GM23248 (cell line): ENCODE measurements at regions not wholly inside any gene's neighbourhood (a gene's known extent, or its start where the extent isn't known, plus 50 kb on each side); places are given as distances from the start of the nearest gene placed in this dataset.
A peak's percentile ranks its signal among the peaks of the same experiment; 100 is the strongest.
"Not testable (repeated sequence)": the region's sequence is repeated elsewhere in the genome, so short reads cannot be mapped to it uniquely, and the experiment has no call there.

ENCODE experiments used
- DNase-seq: peaks from one replicate; pipeline ENCODE4 v3.0.0-alpha.2; 2015
- H2AFZ ChIP-seq: fragments of 200-600 bp; sonication (generic); 2 replicates; pipeline ENCODE4 v1.6.1; 2016; ENCODE audit warnings: antibody characterized with exemption
- H3F3A ChIP-seq: fragments of 200-600 bp; sonication (generic); 2 replicates; pipeline ENCODE4 v1.6.1; 2016; ENCODE audit warnings: mild to moderate bottlenecking, antibody characterized with exemption, mixed run types; ENCODE audit not compliant: insufficient read depth
- H3K27ac ChIP-seq: fragments of 200-600 bp; sonication (generic); 2 replicates; pipeline ENCODE4 v1.5.1; 2016; ENCODE audit warnings: mild to moderate bottlenecking
- H3K27me3 ChIP-seq: fragments of 200-600 bp; sonication (generic); replicated peaks from 2 replicates; pipeline ENCODE4 v1.6.1; 2016; ENCODE audit warnings: mild to moderate bottlenecking; ENCODE audit not compliant: insufficient read depth
- H3K36me3 ChIP-seq: fragments of 200-600 bp; sonication (generic); 2 replicates; pipeline ENCODE4 v1.6.1; 2016; ENCODE audit warnings: low read depth, mild to moderate bottlenecking
- H3K4me1 ChIP-seq: fragments of 200-600 bp; sonication (generic); 2 replicates; pipeline ENCODE4 v1.6.1; 2016; ENCODE audit warnings: mild to moderate bottlenecking; ENCODE audit not compliant: insufficient read depth
- H3K4me2 ChIP-seq: fragments of 200-600 bp; sonication (generic); one replicate; pipeline ENCODE4 v1.6.1; 2016; ENCODE audit warnings: mild to moderate bottlenecking; ENCODE audit not compliant: unreplicated experiment
- H3K4me3 ChIP-seq: fragments of 200-600 bp; sonication (generic); 2 replicates; pipeline ENCODE4 v1.5.1; 2016; ENCODE audit warnings: mild to moderate bottlenecking
- H3K79me2 ChIP-seq: fragments of 200-600 bp; sonication (generic); 2 replicates; pipeline ENCODE4 v1.6.1; 2016; ENCODE audit warnings: mild to moderate bottlenecking; ENCODE audit not compliant: insufficient read depth
- H3K9ac ChIP-seq: fragments of 200-600 bp; sonication (generic); 2 replicates; pipeline ENCODE4 v1.6.1; 2016; ENCODE audit warnings: mild to moderate bottlenecking
- H3K9me2 ChIP-seq: fragments of 200-600 bp; sonication (generic); 2 replicates; pipeline ENCODE4 v1.6.1; 2016; ENCODE audit warnings: mixed run types, mild to moderate bottlenecking, moderate library complexity; ENCODE audit not compliant: insufficient read depth
- H3K9me3 ChIP-seq: fragments of 200-600 bp; sonication (generic); one replicate; pipeline ENCODE4 v1.6.1; 2017; ENCODE audit warnings: low read depth
- H4K20me1 ChIP-seq: fragments of 200-600 bp; sonication (generic); 2 replicates; pipeline ENCODE4 v1.6.0; 2016; ENCODE audit not compliant: insufficient read depth
- EZH2 ChIP-seq: fragments of 200-600 bp; sonication (generic); IDR thresholded peaks from 2 replicates; pipeline ENCODE4 v1.6.1; 2018; ENCODE audit warnings: antibody characterized with exemption, mild to moderate bottlenecking; ENCODE audit not compliant: insufficient read depth, poor library complexity, severe bottlenecking
- EZH2phosphoT487 ChIP-seq: fragments of 200-600 bp; sonication (generic); IDR thresholded peaks from 2 replicates; pipeline ENCODE4 v1.6.1; 2018; ENCODE audit warnings: antibody characterized with exemption, moderate library complexity, mild to moderate bottlenecking, low read depth; ENCODE audit not compliant: insufficient read depth
- WGBS, 2 experiments: methylation state at CpG; one replicate each; pipeline ENCODE4 v1.1.6; 2015 to 2017; ENCODE audit warnings: low lambda C conversion rate in 2 of 2, low coverage in 1 of 2; ENCODE audit errors: missing lambda C conversion rate in 2 of 2; 5-methylcytosine and 5-hydroxymethylcytosine counted together
- in situ Hi-C: fragments of 300-500 bp; cut with MboI; formaldehyde crosslinking; loops from 2 replicates; pipeline ENCODE4 v1.15.0; 2020

DNA sequence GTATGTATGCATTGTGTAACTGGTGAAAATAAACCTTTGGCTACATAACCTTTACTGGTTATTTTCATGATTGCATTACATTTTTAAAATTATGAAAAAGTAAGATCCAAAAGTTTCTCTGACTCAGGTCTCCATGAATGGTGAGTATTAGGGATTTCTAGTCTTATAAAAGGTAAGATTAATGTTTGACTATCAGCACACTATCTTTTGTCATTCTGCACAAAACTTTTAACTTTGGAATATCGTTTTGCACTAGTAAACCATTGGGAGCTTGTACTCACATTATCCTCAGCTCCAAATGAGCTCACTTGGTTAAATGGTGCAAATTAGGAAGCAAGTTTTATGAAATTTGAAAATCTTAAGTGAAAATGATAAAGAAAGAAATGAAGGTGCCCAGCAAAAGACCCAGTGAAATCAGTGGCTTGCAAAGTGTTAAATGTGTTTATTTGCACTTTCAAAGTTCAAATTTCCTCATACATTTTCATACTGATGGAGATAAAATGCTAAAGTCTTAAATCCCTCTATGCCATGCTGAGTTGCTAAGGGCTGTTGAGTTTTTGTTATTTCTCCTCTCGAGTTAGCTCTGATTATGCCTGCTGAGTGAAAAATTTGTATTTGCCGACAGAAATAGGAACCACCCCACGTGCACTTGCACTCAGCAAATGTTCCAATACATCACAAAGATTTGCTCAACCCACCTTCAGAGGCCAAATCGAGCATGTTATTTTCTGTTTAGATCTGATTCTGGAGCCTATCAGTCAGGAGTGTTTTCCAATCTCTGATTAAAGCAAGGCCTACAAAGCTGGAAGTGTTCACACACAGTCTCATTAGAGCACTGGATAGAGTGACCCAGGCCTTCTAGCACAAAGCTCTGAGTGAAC is 885.7 kb downstream of the NR2F1-AS1 start:
- H3K9ac ChIP-seq = no peak overlapping the region
- no peak overlapping the region for H3K4me2 ChIP-seq
- TF ChIP-seq EZH2phosphoT487 (no peak), EZH2 (no peak)
- H3K27ac ChIP-seq = no peak overlapping the region
- H2AFZ ChIP-seq = no peak overlapping the region
- H3K27me3 ChIP-seq = no peaks in the 10 kb centered on the region
- no peak for DNase-seq
- H3K79me2 ChIP-seq = no peaks in the 10 kb centered on the region
- H3K9me3 ChIP-seq = no peaks in the 10 kb centered on the region
- no peaks in the 10 kb centered on the region for H3F3A ChIP-seq
- H3K9me2 ChIP-seq = no peaks in the 10 kb centered on the region
- H3K4me1 ChIP-seq = no peaks in the 10 kb centered on the region
- H3K4me3 ChIP-seq = no peak overlapping the region
- WGBS, 2 experiments = 42 to 54% methylated on average over 5 of the region's 5 CpGs
- no peaks in the 10 kb centered on the region for H4K20me1 ChIP-seq
- H3K36me3 ChIP-seq = no peaks in the 10 kb centered on the region
- in situ Hi-C loops = loop anchor here (25.0 kb wide), 1 partner anchor 1092 kb away; no protein-coding TSS in a partner anchor

DNA sequence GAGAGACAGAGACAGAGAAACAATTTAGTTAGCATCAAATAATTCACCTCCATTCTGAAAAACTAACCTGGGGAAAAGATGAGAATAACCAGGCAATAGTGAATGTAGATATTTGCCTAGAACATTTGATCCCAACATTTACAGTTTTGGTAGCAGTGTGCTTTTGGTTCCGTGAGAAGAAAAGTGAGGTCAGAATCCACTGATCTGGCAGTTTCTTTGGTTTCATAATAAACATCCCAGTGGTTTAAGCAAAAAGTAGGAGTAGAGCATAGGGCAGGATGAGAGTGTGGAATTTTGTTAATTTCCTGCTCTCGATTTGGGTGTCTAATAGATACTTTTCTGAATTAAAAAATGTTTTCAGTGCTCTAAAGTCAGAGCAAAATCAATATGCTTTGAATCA is 887.0 kb downstream of the NR2F1-AS1 start:
- H3K27me3 ChIP-seq = no peaks in the 10 kb centered on the region
- in situ Hi-C loops = loop anchor here (25.0 kb wide), 1 partner anchor 1093 kb away; no protein-coding TSS in a partner anchor
- TF ChIP-seq EZH2 (no peak), EZH2phosphoT487 (no peak)
- no peak overlapping the region for H3K27ac ChIP-seq
- H3K36me3 ChIP-seq = no peaks in the 10 kb centered on the region
- WGBS, 2 experiments = 77 to 93% methylated on average over 2 of the region's 2 CpGs
- H3K4me2 ChIP-seq = no peak overlapping the region
- H3K9me3 ChIP-seq = no peaks in the 10 kb centered on the region
- no peaks in the 10 kb centered on the region for H3K9me2 ChIP-seq
- H3K79me2 ChIP-seq = no peaks in the 10 kb centered on the region
- H3K4me3 ChIP-seq = no peak overlapping the region
- H2AFZ ChIP-seq = no peak overlapping the region
- no peaks in the 10 kb centered on the region for H3F3A ChIP-seq
- no peaks in the 10 kb centered on the region for H4K20me1 ChIP-seq
- no peak overlapping the region for H3K9ac ChIP-seq
- no peaks in the 10 kb centered on the region for H3K4me1 ChIP-seq
- no peak for DNase-seq

DNA sequence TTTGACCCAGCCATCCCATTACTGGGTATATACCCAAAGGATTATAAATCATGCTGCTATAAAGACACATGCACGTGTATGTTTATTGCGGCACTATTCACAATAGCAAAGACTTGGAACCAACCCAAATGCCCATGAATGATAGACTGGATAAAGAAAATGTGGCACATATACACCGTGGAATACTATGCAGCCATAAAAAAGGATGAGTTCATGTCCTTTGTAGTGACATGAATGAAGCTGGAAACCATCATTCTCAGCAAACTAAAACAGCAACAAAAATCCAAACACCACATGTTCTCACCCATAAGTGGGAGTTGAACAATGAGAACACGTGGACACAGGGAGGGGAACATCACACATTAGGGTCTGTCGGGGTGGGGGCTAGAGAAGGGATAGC is 889.1 kb downstream of the NR2F1-AS1 start:
- not testable (repeated sequence) for H3K9ac ChIP-seq, H3K27ac ChIP-seq, DNase-seq, H2AFZ ChIP-seq, H3K9me2 ChIP-seq, H3K4me3 ChIP-seq, H3K27me3 ChIP-seq, H3K36me3 ChIP-seq, H3K4me2 ChIP-seq, H3K79me2 ChIP-seq, H3K9me3 ChIP-seq, H3F3A ChIP-seq, H4K20me1 ChIP-seq
- H3K4me1 ChIP-seq = peaks cover 15% of the 10 kb centered on the region
- in situ Hi-C loops = loop anchor here (25.0 kb wide), 1 partner anchor 1095 kb away; no protein-coding TSS in a partner anchor
- WGBS, 2 experiments = 84 to 90% methylated on average over 5 of the region's 5 CpGs

DNA sequence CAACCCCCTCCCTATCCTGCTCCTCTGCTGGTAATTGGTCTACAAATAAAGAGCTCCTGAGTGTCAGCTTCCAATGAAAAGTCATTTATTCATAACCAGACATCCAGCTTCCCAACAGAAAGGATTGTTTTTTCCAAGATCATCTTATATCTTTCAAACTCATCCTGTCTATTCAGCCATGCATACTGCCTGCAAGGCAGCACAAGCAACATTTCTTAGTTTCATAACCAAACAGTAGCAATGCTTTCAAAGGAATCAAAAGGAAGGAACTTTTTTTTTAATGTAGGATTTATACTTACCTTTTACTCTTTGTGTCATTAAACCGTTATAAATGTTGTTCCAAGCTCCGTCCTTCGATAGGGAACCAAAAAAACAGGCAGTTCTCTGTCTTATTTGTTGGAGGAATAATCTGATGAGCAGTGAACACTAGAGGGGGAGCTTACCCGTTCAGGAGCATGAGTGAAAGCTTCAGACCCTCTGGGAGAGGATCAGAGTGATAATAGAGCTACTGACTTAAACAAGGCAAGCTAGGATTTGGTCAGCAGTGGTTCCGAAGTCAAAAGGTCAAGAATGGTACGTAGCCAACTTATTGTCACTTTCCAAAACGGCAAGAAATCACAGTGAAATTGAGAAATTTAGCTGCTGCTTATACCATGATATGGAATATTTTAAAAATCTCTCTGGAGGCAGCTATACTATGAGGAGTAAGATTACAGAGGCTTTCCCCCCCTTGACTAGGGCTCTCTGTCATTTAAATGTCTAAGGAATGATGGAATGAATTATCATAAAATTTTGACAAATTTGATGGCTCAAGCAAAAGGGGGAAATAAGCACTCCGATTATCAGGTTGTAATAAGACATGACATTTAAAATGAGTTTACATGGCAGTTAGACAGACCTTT is 892.9 kb downstream of the NR2F1-AS1 start:
- Histone ChIP-seq H3K4me3 (peak overlapping the region; percentile 53), H3K4me1 (peaks cover 15% of the 10 kb centered on the region), H3K79me2 (no peaks in the 10 kb centered on the region), H3K4me2 (peak overlapping the region; percentile 73), H3K27me3 (no peaks in the 10 kb centered on the region), H3K36me3 (no peaks in the 10 kb centered on the region), H4K20me1 (no peaks in the 10 kb centered on the region), H3K9ac (no peak overlapping the region; the same call in 1 of the 2 replicates), H3K9me3 (no peaks in the 10 kb centered on the region), H3F3A (no peaks in the 10 kb centered on the region), H3K27ac (no peak overlapping the region), H3K9me2 (no peaks in the 10 kb centered on the region), H2AFZ (peak overlapping the region; percentile 84)
- in situ Hi-C loops = loop anchor here (25.0 kb wide), 1 partner anchor 1099 kb away; no protein-coding TSS in a partner anchor
- DNase-seq = peak; percentile 41
- 30 to 38% methylated on average over 8 of the region's 8 CpGs for WGBS, 2 experiments
- TF ChIP-seq EZH2phosphoT487 = no peak
- TF ChIP-seq EZH2 = no peak
